HG03469 (cell line): ENCODE measurements at regions not wholly inside any gene's neighbourhood (a gene's known extent, or its start where the extent isn't known, plus 50 kb on each side); places are given as distances from the start of the nearest gene placed in this dataset.
"Not testable (repeated sequence)": the region's sequence is repeated elsewhere in the genome, so short reads cannot be mapped to it uniquely, and the experiment has no call there.

Experiments used
- ATAC-seq: cut with Tn5 transposase; IDR thresholded peaks from one replicate; pipeline ENCODE4 v1.9.1; 2021; ENCODE audit warnings: mild to moderate bottlenecking, moderate library complexity, moderate number of reproducible peaks; ENCODE audit not compliant: unreplicated experiment

DNA sequence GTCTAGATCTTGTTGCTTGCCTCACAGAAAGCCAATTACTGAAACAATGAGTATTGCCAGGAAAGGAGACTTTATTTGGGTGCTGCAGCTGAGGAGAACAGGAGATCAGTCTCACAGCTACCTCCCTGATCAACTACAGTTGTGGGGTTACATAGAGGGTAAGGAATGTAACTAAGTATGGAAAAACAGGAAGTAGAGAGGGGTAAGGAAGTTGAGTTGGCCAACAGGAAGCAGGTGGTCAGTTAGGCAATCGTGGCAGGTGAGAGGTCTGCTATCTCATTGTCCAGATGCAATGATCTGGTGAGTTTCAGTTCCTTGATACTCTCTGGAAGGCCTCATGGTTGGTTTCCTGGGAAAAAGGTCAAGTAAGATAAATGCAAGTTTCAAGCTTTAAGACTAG lies 333.1 kb upstream of the GOT2 start:
- ATAC-seq: no peak

DNA sequence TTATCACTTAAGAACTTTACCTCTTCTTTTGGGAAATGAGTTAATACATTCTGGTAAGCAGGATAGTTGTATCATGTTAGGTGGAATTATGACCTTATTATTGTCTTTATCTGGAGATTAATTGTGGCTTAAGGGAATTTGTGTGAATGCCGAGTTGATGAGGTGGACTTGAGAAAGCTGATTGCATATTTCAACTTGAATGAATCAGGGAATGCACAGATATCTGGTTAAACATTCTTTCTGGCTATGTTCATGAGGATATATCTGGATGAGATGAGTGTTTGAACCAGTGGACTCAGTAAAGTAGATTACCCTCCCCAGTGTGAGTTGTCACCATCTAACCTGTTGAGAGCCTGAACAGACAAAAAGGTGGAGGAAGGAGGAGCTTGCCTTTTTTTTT lies 326.1 kb upstream of the GOT2 start:
- ATAC-seq: no peak

DNA sequence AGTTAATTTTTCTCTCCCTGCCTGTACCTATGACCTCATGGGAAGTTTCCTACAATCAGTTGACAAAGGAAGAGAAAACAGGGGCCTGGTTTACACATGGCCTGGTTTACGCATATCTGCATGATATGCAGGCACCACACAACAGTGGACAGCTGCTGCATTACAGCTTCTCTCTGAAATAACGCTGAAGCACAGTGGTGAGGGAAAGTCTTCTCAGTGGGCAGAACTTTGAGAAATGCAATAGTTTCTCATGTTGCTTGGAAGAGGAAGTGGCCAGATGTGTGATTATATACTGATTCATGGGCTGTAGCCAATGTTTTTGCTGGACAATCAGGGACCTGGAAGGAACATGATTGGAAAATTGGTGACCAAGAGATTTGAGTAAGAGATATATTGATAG lies 324.1 kb upstream of the GOT2 start:
- no peak for ATAC-seq

DNA sequence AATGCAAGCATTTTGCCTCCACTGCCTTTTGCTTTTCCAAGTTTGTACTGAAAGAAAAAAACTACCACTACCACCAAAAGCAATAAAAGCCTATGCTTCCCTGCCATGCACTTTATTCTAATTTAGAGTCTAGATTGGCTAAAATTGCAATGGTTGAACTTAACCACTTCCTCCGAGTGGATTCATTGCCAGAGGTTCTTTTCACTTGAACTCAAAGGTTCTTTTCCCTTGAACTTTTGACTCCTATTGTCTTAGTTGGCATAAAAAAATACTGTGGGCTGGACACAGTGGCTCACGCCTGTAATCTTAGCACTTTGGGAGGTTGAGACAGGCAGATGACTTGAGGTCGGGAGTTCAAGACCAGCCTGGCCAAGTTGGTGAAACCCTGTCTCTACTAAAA lies 319.8 kb upstream of the GOT2 start:
- ATAC-seq: no peak

DNA sequence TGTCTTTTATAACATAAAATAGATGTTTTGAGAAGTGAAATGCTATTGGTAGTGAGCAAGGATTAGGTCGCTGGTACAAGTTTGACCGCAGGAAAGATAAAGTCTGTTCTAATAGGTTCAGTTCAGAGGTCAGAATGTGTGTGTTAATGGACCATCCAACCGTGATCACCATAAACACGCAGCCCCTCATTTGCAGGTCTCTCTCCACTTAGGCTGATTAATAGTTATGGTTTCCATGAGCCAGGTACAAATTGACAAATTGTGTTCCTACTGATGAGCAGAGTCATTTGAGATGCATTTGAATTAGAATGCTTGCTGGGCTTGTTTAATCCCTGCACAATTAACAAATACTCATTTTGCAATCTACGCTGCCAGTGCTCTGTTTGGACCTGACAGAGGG lies 318.1 kb upstream of the GOT2 start:
- ATAC-seq: no peak

DNA sequence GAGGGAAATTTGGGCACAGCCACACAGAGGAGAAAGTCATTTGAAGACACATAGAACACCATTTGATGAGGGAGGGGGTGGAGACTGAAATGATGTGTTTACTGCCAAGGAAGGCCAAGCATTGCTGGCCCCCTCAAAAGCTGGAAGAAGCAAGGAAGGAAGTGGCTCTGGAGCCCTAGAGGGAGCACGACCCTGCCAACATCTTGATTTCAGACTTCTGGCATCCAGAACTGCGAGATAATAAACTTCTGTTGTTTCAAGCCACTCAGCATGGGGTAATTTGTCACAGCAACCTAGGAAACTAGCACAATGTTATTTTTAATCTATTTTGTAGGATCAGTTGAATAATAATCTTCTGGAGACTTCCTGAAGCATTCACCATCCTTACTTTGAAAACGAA lies 314.8 kb upstream of the GOT2 start:
- no peak for ATAC-seq

DNA sequence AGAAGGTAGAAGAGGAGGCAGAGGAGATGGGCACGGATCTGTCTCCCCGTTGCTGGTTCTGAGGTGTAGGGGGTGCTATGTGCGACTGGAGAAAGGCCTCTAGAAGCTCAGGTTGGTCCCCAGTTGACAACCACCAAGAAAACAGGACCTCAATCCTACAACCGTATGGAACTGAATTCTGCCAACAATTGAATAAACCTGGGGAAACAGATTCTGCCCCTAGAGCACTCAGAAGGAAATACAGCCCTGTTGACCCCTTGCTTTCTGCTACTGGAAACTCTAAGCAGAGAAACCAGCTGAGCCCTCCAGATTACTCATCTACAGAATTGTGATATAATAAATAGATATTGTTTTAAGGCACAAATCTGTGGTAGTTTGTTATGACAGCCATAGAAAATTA lies 313.0 kb upstream of the GOT2 start:
- ATAC-seq: no peak

DNA sequence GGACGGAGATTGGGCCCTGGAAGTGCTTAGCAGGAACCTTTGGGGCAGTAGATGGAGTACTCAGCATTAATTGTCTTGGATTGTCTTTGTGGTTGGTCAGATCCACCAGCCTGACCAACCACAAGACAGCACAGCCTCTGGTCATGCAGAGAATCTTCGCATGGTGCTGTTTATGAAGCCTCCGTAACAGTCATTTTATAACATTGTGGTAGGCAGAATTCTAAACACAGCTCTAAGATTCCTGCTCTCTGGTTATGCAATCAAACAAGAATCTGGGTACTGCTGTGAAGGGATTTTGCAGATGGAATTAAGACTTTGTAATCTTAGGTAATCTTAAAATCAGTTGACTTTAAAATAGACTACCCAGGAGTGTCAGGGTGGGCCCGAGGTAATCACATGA lies 312.2 kb upstream of the GOT2 start:
- no peak for ATAC-seq

DNA sequence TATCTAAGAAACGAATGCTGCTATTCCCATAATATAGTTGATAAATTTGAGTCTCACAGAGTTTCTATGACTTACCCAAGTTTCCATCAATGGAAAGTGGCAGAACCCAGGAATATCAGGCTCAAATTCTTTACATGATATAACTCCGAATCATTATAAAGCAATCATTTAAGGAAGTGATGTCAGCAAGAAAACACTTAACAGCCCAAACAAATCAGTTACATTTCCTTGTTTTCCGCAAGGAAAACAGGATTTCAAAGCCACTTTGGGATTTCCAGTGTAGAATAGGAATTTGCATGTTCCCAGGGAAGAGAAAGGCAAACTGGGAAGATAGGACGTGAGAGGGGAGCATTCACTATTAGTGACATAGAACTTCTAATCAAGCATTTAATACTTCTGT lies 311.4 kb upstream of the GOT2 start:
- no peak for ATAC-seq

DNA sequence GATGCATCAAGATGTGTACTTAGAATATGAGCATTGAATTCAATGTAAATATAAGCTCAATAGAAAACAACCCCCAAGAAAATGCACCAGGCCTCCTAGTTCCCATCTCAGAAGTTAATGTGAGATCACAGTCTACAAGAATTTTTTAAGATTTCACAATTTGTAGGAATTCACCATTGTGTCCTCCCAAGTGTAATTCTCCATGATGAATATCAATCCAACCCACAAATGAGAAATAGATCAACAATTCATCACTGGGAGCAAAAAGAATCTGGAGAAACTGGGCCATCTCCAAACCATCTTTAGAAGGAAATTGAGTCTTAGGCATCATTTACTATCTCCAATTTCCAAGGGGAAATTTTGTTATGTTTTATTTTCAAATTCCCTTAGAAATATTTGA lies 310.5 kb upstream of the GOT2 start:
- ATAC-seq: no peak

DNA sequence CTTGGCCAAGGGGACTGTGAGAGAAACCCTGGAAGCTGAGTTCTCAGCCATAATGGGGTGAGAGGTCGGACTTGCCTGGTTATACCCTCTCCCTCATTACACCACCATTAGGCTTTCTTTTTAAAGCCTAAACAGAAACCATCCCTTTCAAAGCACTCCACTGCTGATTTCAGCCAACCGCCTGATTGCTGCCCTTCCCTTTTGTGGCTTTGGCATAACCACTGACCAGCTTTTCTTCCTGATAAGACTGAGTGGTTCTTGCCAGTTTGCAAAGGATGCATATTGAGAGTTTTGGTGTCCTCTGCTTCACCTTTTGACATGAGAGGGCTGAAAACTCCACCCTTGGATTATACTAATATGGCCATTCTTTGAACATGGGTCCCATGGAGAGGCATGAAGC lies 308.2 kb upstream of the GOT2 start:
- ATAC-seq: no peak

DNA sequence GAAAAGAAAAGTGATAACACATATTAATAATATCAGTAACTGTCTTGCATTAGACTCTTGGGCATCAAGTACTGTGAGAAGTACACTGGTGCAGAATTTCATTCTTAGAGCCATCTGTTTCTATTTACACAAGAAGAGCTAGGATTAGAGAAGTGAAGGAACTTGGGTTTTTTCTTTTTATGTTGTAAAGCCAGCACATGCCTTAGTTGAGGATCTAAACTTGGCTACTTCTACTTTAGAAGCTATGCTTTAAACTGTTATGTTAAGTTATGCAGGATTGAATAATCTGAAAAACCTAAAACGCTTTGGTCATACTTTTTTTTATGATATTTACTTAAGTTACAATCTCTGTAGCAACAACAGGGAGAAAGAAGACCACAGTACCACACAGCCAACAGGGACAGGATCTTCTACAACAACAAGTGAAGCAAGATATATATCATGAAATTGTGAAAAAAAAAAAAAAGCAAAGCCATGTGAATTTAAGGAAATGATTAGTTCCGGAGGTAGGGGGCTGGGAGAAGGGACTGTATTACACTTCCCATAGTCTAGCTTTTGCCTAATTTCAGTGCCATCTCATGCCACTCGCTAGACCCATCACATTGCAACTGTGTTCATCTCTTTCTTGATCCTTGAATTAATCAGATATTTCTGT lies 305.1 kb upstream of the GOT2 start:
- ATAC-seq: no peak

DNA sequence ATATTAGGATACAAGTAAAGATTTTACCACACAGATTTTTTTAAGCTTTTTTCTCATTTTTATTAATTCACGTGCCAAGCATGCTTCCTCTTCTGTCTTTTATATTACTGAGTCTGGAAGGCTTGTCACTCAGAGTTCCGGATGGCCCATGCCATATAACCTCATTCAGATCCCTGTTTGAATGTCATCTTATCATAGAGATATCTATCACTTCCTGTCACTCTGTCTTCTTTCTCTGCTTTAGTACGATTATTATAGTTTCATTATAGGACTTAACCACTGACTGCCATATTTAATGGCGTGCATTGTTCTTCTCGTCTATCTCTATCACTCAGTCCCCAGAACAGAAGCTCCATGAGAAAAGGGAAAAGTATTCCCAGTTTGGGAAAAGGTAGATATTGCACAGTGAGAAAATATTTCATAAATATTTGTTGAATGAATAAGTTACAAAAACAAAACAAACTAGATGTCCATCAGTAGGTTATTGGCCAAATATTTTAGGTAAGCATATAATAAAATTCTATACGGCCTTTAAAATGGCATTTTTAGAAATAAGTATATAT lies 296.9 kb upstream of the GOT2 start:
- no peak for ATAC-seq

DNA sequence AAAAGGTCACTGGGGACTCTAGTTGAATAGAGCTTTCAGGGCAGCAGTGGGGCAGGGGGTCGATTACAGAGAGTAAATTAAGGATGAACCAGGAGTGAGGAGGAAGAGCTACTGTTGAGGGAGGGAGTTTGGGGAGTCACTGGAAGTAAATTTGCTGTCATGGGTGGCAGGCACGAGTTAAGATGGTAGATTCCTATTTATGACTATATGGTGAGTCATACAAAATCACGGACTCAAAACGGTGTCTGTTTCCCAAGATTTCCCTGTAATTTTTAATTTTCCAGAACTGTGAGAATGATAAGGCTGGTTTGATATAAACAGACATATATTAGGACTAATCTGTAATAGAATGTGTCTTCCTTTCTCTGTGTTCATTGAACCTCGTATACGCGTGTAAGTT lies 287.6 kb upstream of the GOT2 start:
- no peak for ATAC-seq

DNA sequence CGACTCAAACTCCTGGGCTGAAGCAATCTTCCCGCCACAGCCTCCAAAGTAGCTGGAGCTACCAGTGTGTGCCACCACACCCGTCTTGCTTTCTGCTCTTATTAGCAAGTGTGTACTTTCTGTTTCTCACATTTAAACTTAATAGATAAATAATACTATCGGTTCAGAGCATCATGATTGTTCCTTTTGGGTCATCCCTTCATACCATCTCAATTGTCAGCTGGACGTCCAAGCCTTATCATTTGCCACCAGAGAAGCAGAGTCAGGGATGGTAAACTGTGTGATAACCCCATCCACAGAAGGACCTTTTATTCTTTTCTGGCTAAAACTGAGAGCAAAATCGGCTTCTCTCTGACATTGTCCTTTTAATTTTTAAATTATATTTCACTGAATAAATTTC lies 279.8 kb upstream of the GOT2 start:
- no peak for ATAC-seq

DNA sequence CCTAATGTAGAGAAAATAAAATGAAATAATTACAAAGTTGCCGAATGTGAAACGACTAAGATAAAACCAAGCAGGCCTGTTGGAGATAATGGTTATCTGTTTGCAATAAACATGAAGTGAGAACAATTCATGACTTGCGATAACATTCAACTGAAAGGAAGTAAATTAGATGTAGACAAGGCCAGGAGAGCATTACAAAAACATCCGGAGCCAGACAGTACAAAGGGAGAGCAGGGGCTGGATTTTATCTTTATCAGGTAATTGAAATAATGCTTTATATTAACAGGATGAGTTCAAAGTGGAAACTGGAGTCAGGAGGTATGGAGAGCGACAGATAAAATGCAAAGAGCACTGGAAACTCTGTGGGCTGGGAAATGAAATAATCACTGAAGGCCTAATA lies 265.6 kb upstream of the GOT2 start:
- ATAC-seq: no peak

DNA sequence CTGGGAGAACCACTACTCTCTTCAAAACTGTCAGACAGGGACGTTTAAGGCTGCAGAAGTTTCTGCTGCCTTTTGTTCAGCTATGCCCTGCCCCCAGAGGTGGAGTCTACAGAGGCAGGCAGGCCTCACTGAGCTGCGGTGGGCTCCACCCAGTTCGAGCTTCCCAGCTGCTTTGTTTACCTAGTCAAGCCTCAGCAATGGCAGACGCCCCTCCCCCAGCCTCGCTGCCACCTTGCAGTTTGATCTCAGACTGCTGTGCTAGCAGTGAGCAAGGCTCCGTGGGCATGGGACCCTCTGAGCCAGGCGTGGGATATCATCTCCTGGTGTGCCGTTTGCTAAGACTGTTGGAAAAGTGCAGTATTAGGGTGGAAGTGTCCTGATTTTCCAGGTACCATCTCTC lies 258.6 kb upstream of the GOT2 start:
- ATAC-seq: not testable (repeated sequence)

DNA sequence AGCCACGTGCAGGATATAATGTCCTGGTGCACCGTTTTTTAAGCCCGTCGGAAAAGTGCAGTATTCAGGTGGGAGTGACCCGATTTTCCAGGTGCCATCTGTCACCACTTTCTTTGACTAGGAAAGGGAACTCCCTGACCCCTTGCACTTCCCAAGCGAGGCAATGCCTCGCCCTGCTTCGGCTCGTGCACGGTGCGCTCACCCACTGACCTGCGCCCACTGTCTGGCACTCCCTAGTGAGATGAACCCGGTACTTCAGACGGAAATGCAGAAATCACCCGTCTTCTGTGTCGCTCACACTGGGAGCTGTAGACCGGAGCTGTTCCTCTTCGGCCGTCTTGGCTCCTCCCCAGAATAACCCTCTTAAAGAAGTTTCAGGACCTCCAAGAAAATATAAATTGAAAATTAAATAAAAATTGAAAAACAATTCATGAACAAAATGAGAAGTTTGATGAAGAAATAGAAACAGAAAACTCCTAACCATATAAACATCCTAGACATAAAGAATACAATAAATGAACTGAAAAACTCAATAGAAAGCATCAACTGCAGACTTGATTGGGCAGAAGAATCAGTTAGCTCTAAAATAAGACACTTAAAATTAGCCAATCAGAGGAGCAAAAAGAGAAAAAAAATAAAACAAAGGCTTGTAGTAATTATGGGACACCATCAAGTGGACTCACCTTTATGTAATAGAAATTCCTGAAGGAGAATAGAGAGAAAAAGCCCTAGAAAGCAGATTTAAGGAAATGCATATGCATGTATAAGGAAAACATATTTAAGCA lies 249.3 kb upstream of the GOT2 start:
- ATAC-seq: not testable (repeated sequence)

DNA sequence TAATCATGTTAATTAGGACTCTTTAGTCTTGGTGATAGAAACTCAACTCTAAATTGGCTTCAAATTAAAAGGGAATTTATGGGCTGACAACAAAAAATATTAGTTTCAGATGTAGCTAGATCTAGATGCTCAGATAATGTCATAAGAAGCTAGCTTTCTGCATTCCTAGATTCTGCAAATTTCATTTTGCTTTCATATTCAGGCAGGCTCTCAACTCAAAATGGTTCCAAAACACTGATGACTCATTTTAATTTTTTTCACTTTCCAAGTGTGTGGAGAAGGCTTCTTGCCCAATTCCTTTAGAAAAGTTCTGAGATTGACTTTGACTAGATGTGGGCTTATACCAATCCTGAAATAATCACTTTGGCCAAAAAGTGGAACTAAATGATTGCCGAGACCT lies 236.7 kb upstream of the GOT2 start:
- peak; percentile 75 for ATAC-seq

DNA sequence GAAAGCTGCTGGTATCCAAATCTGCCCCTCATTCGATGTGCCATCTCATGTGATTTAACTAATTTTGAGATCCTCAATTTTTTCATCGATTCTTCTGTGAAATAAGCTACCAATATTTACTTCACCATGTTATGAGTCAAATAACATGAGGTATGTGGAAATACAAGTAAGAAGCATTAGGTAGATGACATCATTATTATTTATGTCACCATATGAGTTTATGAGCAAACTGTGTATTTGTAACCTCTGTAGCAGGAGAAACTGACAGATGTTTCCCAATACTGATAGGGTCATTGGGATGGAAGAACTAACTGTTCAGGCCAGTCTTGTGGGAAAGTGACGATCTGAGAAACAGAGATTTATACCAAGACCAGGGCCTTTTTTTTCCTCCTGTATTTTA lies 229.4 kb upstream of the GOT2 start:
- no peak for ATAC-seq

DNA sequence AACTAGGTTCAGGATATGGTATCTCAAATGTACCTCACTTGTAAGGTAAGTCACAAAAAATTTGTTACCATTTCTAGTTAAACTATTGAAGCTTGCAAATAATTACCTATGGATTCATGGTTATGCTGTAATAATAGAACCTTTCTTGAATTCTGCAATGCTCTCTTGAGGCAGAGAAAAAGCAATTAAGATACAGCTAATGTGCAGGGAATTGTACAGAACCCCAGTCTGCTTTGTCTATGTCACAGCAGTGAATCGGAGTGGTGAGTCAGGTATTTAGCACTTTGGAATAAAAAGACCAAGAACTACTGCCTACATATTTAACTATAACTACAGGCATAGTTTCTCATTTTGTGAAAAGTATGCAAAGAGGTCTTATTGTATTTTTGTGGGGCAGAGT lies 228.7 kb upstream of the GOT2 start:
- no peak for ATAC-seq

DNA sequence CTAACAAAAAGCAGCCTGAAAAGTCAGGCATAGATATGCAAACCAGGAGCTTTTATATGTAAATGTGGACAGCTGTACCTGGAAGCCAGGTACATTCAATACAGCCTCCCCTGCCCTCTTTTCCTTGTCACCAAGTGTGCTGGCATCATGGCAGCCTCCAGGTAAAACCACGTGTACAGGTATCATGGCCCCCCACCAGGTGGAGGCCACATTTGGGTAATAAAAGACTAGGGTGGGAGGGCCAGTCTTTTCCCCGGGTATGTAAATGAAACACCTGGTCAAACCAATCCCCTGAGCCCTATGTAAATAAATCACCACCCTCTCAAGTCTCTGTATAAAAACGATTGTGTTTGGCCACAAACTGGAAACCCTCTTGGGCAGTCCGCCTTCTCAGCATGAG lies 226.4 kb upstream of the GOT2 start:
- no peak for ATAC-seq

DNA sequence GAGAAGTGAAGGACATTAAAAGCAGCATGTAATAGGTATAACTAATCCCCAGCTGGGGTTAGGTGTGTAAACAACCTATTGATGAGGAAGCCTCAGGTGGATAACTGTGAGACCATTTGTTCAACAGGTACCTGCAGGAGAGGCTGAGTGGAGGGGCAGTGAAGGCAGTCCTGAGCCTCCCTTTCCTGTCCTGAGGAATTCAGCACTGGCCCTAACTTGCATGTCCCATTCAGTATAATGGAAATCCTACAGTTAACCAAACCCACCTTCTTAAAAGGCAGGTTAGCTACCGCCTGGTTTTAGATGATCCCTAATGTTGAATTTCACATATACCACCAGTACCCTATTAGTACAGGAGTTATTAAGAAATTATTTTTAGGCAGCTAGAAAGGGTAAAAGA lies 225.9 kb upstream of the GOT2 start:
- no peak for ATAC-seq
